ENCODE measurements at regions not wholly inside any gene's neighbourhood (a gene's known extent, or its start where the extent isn't known, plus 50 kb on each side); places are given as distances from the start of the nearest gene placed in this dataset.
A peak's percentile ranks its signal among the peaks of the same experiment; 100 is the strongest.

- no peak for DNase-seq
These were observed 173.3 kb upstream of the GAS1 start for GRCh38 chr9:87120610-87121009.

- peak; percentile 93 for DNase-seq
These were observed 175.8 kb upstream of the GAS1 start for GRCh38 chr9:87122947-87123685.

DNA sequence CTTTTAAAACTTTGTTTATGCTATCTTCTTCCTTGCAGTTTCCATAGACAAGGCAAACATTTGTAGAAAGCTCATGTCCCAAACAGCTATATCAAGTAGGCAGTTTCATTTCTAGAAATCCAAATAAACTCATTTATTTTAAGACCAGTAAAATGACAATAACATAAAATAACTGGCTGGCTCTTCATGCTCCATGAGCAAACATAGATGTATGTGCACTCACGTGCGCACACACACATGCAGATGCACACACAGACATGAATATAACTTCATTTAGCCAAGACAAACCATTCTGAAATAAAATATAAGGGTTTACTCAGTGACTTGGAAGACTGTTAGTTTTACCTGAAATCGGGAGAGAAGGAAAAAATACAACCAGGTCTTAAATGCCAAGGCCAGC is 176.5 kb upstream of the GAS1 start:
- DNase-seq, result no peak

DNA sequence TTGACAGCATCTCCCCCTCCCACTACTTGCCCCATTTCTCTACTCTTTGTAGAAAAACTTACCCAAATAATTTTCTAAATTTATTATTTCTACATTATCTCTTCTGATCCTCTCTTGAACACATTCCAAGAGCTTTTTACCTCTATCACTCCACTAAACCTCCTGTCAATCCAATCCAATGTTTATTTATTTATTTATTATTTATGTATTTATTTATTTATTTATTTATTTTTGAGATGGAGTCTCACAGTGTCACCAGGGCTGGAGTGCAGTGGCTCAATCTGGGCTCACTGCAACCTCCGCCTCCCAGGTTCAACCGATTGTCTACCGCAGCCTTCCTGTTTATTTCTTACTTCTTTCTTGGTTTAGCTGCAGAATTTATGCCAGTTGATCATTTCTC is 178.5 kb upstream of the GAS1 start:
- DNase-seq, result no peak

DNA sequence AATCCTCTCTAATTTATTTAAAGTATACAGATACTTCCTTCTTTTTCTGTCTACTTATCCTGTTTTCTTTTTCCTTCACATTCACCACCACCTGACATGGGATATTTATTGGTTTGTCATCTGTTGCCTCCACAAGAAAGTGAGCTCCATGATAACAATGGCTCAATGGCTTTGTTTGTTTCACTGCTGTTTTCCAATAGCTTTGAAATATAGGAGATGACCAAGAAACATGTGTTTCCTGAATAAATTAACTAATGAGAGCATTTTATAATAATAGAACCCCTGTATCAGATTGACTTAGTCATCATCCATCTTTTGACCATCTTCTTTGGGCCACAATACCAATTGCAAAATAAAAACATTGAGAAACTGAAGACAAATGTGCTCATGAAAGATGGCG is 180.2 kb upstream of the GAS1 start:
- DNase-seq, result no peak

DNA sequence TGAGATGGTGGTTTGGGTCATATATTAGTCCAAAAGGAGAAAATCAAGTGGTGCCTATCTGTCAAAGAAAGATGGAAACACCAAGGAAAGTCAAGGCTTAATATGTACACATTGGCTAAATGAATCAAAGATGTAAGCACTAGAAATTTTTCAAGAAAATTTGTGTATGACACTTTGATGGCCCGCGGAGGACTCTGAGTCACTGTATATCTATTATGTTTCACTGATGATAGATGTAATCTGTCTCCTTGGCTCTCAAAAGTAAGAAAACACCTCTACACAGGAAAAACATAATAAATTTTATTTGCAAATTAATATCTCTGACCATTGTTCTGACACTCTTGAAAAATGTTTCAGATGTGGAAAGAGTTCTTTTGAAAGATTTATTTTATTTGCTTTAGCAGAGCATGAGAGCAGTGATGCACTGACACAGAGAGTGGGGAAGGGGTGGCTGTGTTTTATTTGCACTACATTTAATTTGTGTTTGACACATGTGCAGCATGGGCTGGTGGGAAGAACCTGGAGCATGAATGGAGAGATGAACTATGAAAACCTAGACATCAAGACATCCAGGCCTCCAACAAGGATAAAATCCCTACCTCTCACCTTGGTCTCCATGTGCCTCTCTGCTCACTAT is 180.8 kb upstream of the GAS1 start:
- no peak for DNase-seq

DNA sequence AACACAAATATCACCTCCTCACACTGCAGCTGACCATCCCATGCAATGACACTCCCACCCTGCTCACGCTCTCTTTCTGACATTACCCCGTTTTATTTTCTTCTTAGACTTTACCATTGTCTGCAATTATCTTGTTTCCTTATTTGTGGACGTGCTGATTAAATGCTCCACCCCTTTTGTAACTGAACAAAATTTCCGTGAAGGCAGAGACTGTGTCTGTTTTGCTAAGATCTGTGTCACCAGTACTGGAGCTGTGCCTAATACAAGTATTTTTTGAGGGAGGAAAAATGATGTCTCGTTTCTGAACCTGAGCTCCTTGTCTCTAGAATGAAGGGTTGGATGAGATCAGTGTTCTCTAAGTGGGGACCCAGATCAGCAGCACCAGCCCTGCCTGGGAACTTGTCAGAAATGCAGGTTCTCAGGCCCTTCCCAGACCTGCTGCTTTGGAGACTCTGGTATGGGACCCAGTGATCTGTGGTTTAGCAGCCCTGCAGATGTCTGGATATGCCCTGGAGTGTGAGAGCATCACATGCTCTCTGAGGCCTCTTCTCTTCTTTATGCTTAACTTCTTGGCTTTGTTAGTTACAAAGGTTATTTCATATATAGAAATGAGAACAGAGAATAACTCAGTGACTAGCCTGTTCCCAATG is 181.7 kb upstream of the GAS1 start:
- no peak for DNase-seq

GRCh38 chr9:87135074-87135473 is 187.8 kb upstream of the GAS1 start:
- DNase-seq, result no peak

GRCh38 chr9:87137718-87138117 is 190.4 kb upstream of the GAS1 start:
- no peak for DNase-seq

- DNase-seq, result no peak
These were observed 191.1 kb upstream of the GAS1 start for GRCh38 chr9:87138128-87139040.

DNA sequence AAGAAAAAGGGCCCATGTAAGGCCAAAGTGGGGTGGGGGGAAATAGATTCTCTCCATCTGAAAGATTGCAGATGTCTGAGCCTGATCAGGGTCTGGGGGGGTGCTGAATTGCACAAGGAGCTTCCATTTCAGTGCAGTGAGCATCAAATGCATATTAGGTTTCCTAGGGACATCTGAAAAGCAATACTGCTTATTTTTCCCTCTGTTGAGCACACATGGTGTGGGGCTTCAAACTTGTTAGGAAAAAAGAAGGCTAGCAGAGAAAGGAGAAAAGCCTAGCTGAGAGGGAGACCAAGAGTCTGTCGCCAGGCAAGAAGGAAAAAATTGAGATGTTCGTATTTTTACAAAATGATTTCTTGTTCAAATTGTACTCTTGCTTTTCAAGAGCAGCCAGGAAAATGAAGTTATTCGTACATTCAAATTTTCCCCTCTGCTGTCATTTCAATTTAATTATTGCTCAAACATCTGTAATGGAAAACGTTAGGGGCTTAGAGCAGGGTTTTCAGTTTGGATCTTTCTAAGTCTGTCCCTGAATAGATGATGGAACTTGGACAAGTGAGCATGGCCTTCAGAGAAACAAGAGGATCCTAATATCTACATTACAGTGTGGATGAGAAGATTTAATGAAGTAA is 191.9 kb upstream of the GAS1 start:
- DNase-seq, result no peak

GRCh38 chr9:87140142-87140541 is 192.8 kb upstream of the GAS1 start:
- no peak for DNase-seq

DNA sequence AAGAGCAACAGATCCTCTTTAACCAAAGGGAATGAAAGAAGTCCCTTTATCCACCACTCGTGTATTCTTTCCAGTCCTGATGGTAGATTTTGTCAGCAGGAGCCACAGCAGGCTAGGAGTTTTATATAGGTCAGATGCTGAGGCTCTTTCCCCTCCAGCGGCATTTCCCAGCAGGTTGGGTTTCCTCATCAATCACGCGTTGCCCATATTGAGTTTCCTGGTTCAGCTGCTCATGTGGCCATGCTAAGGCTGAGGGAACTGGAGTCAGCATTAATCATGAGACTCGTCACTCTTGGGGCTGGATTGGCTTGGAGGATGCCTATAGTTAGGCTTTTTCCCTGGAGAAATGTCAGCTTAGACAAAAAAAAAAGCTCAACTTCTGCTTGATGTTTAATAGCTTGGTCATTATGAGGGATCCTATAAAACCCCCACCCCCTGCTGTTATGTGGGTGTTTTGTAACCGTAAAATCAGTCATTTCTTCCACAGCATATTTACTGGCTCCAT is 193.4 kb upstream of the GAS1 start:
- DNase-seq, result peak; percentile 26

DNA sequence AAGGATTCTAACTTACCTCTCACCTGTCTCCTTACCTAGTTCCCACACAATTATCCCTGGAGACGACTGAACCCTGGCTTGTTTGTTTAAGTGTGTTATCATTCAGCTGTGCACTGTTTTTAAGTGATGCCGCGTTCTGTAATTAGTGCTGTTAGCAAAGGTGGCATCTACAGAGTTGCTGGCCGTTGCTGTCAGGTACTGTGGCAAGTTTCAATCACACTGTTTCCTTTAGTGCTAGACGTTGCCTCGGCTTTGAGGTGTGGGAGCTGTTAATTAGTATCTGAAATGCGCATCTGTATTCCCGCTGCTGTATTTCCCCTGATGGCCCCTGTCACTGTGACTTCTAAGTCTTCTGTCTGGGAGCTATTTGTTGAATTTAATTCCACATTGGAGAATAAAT is 193.8 kb upstream of the GAS1 start:
- DNase-seq, result no peak

GRCh38 chr9:87146933-87147332 is 199.6 kb upstream of the GAS1 start:
- DNase-seq, result no peak

DNA sequence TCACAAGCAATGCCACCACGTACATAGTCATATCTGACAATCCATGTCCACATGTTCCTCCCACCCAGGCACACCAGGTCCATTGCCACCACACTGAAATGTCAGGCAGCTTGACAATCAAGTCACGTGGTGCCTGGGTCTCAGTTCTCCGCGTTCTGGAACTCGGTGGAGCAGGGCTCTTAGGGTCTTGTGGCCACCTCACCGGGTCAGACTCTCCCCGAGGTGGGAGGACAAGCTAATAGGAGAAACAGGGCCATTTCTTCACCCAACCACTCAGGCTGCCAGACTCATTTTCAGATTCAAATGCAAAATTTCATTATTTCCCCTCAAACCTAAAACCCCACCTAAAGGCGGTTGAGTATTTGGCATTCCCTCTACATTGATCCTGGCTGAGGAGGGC is 200.5 kb upstream of the GAS1 start:
- DNase-seq, result no peak

- peak; percentile 89 for DNase-seq
These were observed 201.2 kb upstream of the GAS1 start for GRCh38 chr9:87148331-87149104.

GRCh38 chr9:87149799-87150198 is 202.5 kb upstream of the GAS1 start:
- DNase-seq, result peak; percentile 76

DNA sequence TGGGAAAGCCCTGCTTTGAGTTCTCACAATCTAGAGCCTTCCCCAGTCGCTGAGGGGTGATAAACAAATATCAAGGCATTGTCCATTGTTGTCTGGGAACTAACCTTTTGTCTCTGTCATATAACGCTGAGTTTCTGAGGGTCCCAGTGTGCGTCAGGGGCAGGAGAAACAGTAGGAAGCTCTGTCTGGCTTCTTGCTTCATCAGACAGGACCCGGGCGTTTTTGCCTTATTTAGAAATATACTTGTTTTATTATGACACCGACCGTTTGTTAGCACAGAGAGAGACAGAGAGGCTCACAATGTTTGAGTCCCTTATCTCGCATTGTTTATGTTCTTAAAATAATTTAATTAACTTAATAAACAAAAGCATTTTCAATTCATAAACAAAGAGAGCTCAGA is 204.9 kb upstream of the GAS1 start:
- DNase-seq, result no peak

GRCh38 chr9:87156247-87156646 is 208.9 kb upstream of the GAS1 start:
- DNase-seq, result no peak

DNA sequence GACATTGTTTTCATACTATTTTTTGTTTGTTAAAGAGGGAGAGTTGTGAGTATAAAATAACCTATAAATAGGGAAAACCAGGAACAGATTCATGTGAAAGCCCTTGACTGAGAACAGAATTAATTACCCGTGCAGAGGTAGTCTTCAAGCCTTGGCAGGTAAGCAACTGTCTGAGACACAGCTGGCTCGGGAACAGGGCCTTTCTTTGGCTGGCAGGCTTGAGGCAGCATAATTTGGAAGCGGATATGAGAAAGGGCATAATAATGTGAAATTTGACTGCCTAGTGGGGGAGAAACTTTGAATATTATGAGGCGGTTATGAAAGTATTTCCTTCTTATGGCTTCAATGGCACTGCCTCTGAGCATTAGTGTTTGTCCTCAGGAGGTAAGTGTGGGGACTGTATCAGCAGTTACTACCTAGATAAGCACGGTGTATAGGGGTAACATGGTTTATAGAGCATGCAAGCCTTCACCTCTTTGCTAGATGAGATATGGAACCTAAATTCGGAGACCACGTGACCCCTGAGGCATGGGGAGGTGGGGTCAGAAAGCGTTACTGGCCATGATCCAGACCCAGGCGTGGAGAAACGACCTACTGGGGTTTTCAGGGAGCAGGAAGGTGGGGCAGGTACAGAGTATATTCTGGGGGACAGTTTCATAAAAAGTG is 210.2 kb upstream of the GAS1 start:
- peak; percentile 41 for DNase-seq

Measured in fibroblast of skin of back (primary cell).